H9 (cell line): ENCODE measurements at regions not wholly inside any gene's neighbourhood (a gene's known extent, or its start where the extent isn't known, plus 50 kb on each side); places are given as distances from the start of the nearest gene placed in this dataset.

ENCODE experiments used
- DNase-seq: peaks from one replicate; pipeline ENCODE4 v3.0.0-alpha.2; 2017
- H2AFZ ChIP-seq: one replicate; pipeline ENCODE4 v1.6.1; 2013; ENCODE audit warnings: mild to moderate bottlenecking, low read length, control low read depth, moderate library complexity
- H2AK5ac ChIP-seq: 2 replicates; pipeline ENCODE4 v1.6.1; 2013; ENCODE audit warnings: low read length, control low read depth, mixed read lengths; ENCODE audit not compliant: insufficient read length
- H2BK120ac ChIP-seq: one replicate; pipeline ENCODE4 v1.6.1; 2013; ENCODE audit warnings: low read depth, mild to moderate bottlenecking, low read length, control low read depth, inconsistent platforms; ENCODE audit not compliant: poor library complexity, severe bottlenecking
- H2BK12ac ChIP-seq: 2 replicates; pipeline ENCODE4 v1.6.1; 2013; ENCODE audit warnings: low read length, control low read depth, mixed read lengths, low read depth; ENCODE audit not compliant: insufficient read length
- H2BK15ac ChIP-seq: 2 replicates; pipeline ENCODE4 v1.6.1; 2013; ENCODE audit warnings: low read depth, low read length, control low read depth
- H2BK20ac ChIP-seq: one replicate; pipeline ENCODE4 v1.6.1; 2013; ENCODE audit warnings: low read depth, mild to moderate bottlenecking, low read length, control low read depth, inconsistent platforms; ENCODE audit not compliant: poor library complexity, severe bottlenecking
- H2BK5ac ChIP-seq: 2 replicates; pipeline ENCODE4 v1.6.1; 2013; ENCODE audit warnings: low read length, control low read depth, mixed read lengths; ENCODE audit not compliant: insufficient read length
- H3K14ac ChIP-seq: 2 replicates; pipeline ENCODE4 v1.6.1; 2013; ENCODE audit warnings: low read length, control low read depth; ENCODE audit not compliant: insufficient read depth
- H3K18ac ChIP-seq: 2 replicates; pipeline ENCODE4 v1.6.1; 2013; ENCODE audit warnings: low read depth, mild to moderate bottlenecking, mixed read lengths, low read length, control low read depth; ENCODE audit not compliant: insufficient read length
- H3K23ac ChIP-seq: 2 replicates; pipeline ENCODE4 v1.6.1; 2013; ENCODE audit warnings: low read length, control low read depth, mixed read lengths, low read depth; ENCODE audit not compliant: insufficient read length
- H3K23me2 ChIP-seq: 2 replicates; pipeline ENCODE4 v1.6.1; 2013; ENCODE audit warnings: low read depth, mild to moderate bottlenecking, mixed read lengths, low read length, control low read depth; ENCODE audit not compliant: insufficient read length, poor library complexity, severe bottlenecking
- H3K27ac ChIP-seq: 2 replicates; pipeline ENCODE4 v1.5.1; 2013; ENCODE audit warnings: low read length, control low read depth, mixed read lengths, low read depth; ENCODE audit not compliant: insufficient read length
- H3K27me3 ChIP-seq: 2 replicates; pipeline ENCODE4 v1.6.1; 2013; ENCODE audit warnings: low read length, control low read depth, inconsistent platforms; ENCODE audit not compliant: insufficient read depth
- H3K4ac ChIP-seq: 2 replicates; pipeline ENCODE4 v1.6.1; 2013; ENCODE audit warnings: low read depth, mild to moderate bottlenecking, control low read depth, inconsistent platforms, low read length, moderate library complexity
- H3K4me1 ChIP-seq: 2 replicates; pipeline ENCODE4 v1.6.1; 2013; ENCODE audit warnings: low read length, control low read depth, inconsistent platforms; ENCODE audit not compliant: insufficient read depth
- H3K4me2 ChIP-seq: 2 replicates; pipeline ENCODE4 v1.6.1; 2013; ENCODE audit warnings: low read length, control low read depth, mixed read lengths; ENCODE audit not compliant: insufficient read length, insufficient read depth
- H3K56ac ChIP-seq: 2 replicates; pipeline ENCODE4 v1.6.1; 2013; ENCODE audit warnings: low read depth, mild to moderate bottlenecking, mixed read lengths, low read length, control low read depth; ENCODE audit not compliant: insufficient read length
- H3K79me1 ChIP-seq: 2 replicates; pipeline ENCODE4 v1.6.1; 2013; ENCODE audit warnings: low read depth, mild to moderate bottlenecking, moderate library complexity, low read length, control low read depth, inconsistent platforms; ENCODE audit not compliant: insufficient read depth, poor library complexity, severe bottlenecking
- H3K79me2 ChIP-seq: 2 replicates; pipeline ENCODE4 v1.6.1; 2013; ENCODE audit warnings: low read length, control low read depth, inconsistent platforms; ENCODE audit not compliant: insufficient read depth
- H3K9ac ChIP-seq: 2 replicates; pipeline ENCODE4 v1.6.1; 2013; ENCODE audit warnings: low read length, control low read depth, mixed read lengths; ENCODE audit not compliant: insufficient read length; ENCODE audit errors: extremely low read depth
- H3K9me3 ChIP-seq: one replicate; pipeline ENCODE4 v1.6.1; 2013; ENCODE audit warnings: low read depth, low read length, inconsistent platforms; ENCODE audit not compliant: control insufficient read depth
- H3T11ph ChIP-seq: one replicate; pipeline ENCODE4 v1.6.1; 2013; ENCODE audit warnings: mild to moderate bottlenecking, low read length, control low read depth, inconsistent platforms
- H4K20me1 ChIP-seq: one replicate; pipeline ENCODE4 v1.6.1; 2013; ENCODE audit not compliant: control insufficient read depth, insufficient read length, insufficient read depth
- H4K5ac ChIP-seq: 2 replicates; pipeline ENCODE4 v1.6.1; 2013; ENCODE audit warnings: low read depth, mild to moderate bottlenecking, mixed read lengths, low read length, control low read depth; ENCODE audit not compliant: insufficient read length
- H4K8ac ChIP-seq: replicated peaks from 2 replicates; pipeline ENCODE4 v1.6.1; 2013; ENCODE audit warnings: low read length, control low read depth, mixed read lengths, low read depth; ENCODE audit not compliant: insufficient read length
- H4K91ac ChIP-seq: 2 replicates; pipeline ENCODE4 v1.6.1; 2013; ENCODE audit warnings: low read depth, mild to moderate bottlenecking, moderate library complexity, mixed read lengths, low read length, control low read depth; ENCODE audit not compliant: insufficient read length
- H3K27ac Mint-ChIP-seq, 3 experiments: 2 replicates in 2 of 3; 3 replicates in 1 of 3; pipeline ENCODE4 v1.8.0; 2020 to 2021; ENCODE audit warnings: mixed read lengths in 3 of 3, mild to moderate bottlenecking in 1 of 3, moderate library complexity in 1 of 3
- H3K27me3 Mint-ChIP-seq: 2 replicates; pipeline ENCODE4 v1.8.0; 2021; ENCODE audit warnings: low read depth, mild to moderate bottlenecking, moderate library complexity, mixed read lengths
- H3K36me3 Mint-ChIP-seq, 3 experiments: 2 replicates in 2 of 3; 3 replicates in 1 of 3; pipeline ENCODE4 v1.8.0; 2020 to 2021; ENCODE audit warnings: low read depth in 3 of 3, mixed read lengths in 3 of 3; ENCODE audit not compliant: insufficient read depth in 1 of 3
- H3K4me1 Mint-ChIP-seq, 2 experiments: 2 replicates each; pipeline ENCODE4 v1.8.0; 2020; ENCODE audit warnings: mixed read lengths in 2 of 2
- H3K4me3 Mint-ChIP-seq, 2 experiments: 2 replicates in 1 of 2; 3 replicates in 1 of 2; pipeline ENCODE4 v1.8.0; 2020 to 2021; ENCODE audit warnings: mild to moderate bottlenecking in 2 of 2, mixed read lengths in 2 of 2, moderate library complexity in 1 of 2
- H3K9me3 Mint-ChIP-seq, 2 experiments: 2 replicates in 1 of 2; 3 replicates in 1 of 2; pipeline ENCODE4 v1.8.0; 2020; ENCODE audit warnings: mild to moderate bottlenecking in 2 of 2, mixed read lengths in 2 of 2, moderate library complexity in 1 of 2
- CTCF ChIP-seq: fragments of 200-600 bp; sonication (generic); conservative IDR thresholded peaks from 3 replicates; pipeline ENCODE4 v1.8.0; 2021; ENCODE audit warnings: antibody characterized with exemption, mild to moderate bottlenecking
- WGBS: extraction: QIAGEN DNeasy Blood & Tissue Kit; methylation state at CpG from one replicate; pipeline ENCODE4 v1.1.7; 2013; ENCODE audit warnings: missing lambda C conversion rate, low lambda C conversion rate, mixed read lengths; ENCODE audit not compliant: insufficient read length; ENCODE audit errors: extremely low coverage; 5-methylcytosine and 5-hydroxymethylcytosine counted together

- Histone ChIP-seq H2BK20ac (no peak overlapping the region), H4K8ac (no peak overlapping the region), H3K4ac (no peak overlapping the region), H3K4me2 (no peak overlapping the region), H3K23me2 (no peaks in the 10 kb centered on the region), H2AK5ac (no peak overlapping the region), H3T11ph (no peak overlapping the region), H3K27me3 (no peaks in the 10 kb centered on the region), H3K9ac (no peak overlapping the region), H3K27ac (no peak overlapping the region), H3K79me2 (no peaks in the 10 kb centered on the region), H4K20me1 (no peaks in the 10 kb centered on the region), H2BK5ac (no peak overlapping the region), H2BK12ac (no peak overlapping the region), H2BK15ac (no peak overlapping the region), H3K79me1 (no peaks in the 10 kb centered on the region), H3K18ac (no peak overlapping the region), H2BK120ac (no peak overlapping the region), H4K91ac (no peak overlapping the region), H3K23ac (no peak overlapping the region), H2AFZ (no peak overlapping the region), H4K5ac (no peak overlapping the region), H3K4me1 (no peaks in the 10 kb centered on the region), H3K14ac (no peak overlapping the region), H3K56ac (no peak overlapping the region), H3K9me3 (no peaks in the 10 kb centered on the region)
- no peak overlapping the region for H3K27ac Mint-ChIP-seq
- H3K27me3 Mint-ChIP-seq: no peaks in the 10 kb centered on the region; the same call in 1 of the 2 replicates
- H3K4me3 Mint-ChIP-seq: no peak overlapping the region
- no peaks in the 10 kb centered on the region for H3K9me3 Mint-ChIP-seq
- no peak for DNase-seq
- no CpG with 5 or more reads among the region's 9 CpGs for WGBS
- H3K36me3 Mint-ChIP-seq: no peaks in the 10 kb centered on the region
- no peak for TF ChIP-seq CTCF
- H3K4me1 Mint-ChIP-seq: peaks cover 0 to 2% of the 10 kb centered on the region in 2 experiments; a peak in 1 of 4 replicates
These were observed 627.9 kb upstream of the MGMT start for GRCh38 chr10:128839134-128839533.
